ENCODE measurements at regions not wholly inside any gene's neighbourhood (a gene's known extent, or its start where the extent isn't known, plus 50 kb on each side); places are given as distances from the start of the nearest gene placed in this dataset.

- TF ChIP-seq, protein P1, sequence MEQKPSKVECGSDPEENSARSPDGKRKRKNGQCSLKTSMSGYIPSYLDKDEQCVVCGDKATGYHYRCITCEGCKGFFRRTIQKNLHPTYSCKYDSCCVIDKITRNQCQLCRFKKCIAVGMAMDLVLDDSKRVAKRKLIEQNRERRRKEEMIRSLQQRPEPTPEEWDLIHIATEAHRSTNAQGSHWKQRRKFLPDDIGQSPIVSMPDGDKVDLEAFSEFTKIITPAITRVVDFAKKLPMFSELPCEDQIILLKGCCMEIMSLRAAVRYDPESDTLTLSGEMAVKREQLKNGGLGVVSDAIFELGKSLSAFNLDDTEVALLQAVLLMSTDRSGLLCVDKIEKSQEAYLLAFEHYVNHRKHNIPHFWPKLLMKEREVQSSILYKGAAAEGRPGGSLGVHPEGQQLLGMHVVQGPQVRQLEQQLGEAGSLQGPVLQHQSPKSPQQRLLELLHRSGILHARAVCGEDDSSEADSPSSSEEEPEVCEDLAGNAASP (CRISPR knock-in tag; IDR thresholded peaks at IDR 0.05; ENCODE audit: borderline replicate concordance): no peak
- TF ChIP-seq ZNF557 (CRISPR knock-in tag; IDR thresholded peaks at IDR 0.05) (no peak), E2F5 (CRISPR knock-in tag; conservative IDR thresholded peaks at IDR 0.05) (no peak), MED13 (CRISPR knock-in tag; IDR thresholded peaks at IDR 0.05) (no peak), GATAD1 (CRISPR knock-in tag; IDR thresholded peaks at IDR 0.05) (no peak), ZFP90 (CRISPR knock-in tag; IDR thresholded peaks at IDR 0.05; ENCODE audit: borderline replicate concordance) (no peak), GFI1 (CRISPR knock-in tag; IDR thresholded peaks at IDR 0.05; ENCODE audit: borderline replicate concordance) (no peak), RXRA (CRISPR knock-in tag; IDR thresholded peaks at IDR 0.05) (peak; percentile 15; the same call in 1 of the 2 replicates), HINFP (CRISPR knock-in tag; IDR thresholded peaks at IDR 0.05; ENCODE audit: low read depth) (no peak), TSC22D2 (CRISPR knock-in tag; IDR thresholded peaks at IDR 0.05; ENCODE audit: borderline replicate concordance) (no peak), NR2F6 (IDR thresholded peaks at IDR 0.05) (no peak), NR2F6 (CRISPR knock-in tag; IDR thresholded peaks at IDR 0.05) (peak; percentile 68; the same call in 1 of the 2 replicates), MTF1 (CRISPR knock-in tag; IDR thresholded peaks at IDR 0.05) (no peak), PTBP1 (IDR thresholded peaks at IDR 0.05; ENCODE audit: low read depth, low read length, poor library complexity, severe bottlenecking) (no peak), SSRP1 (CRISPR knock-in tag; IDR thresholded peaks at IDR 0.05) (no peak), HDAC1 (CRISPR knock-in tag; IDR thresholded peaks at IDR 0.05) (0 out of 2 replicates have a peak, but pooled peaks have one; percentile 28), HMG20A (CRISPR knock-in tag; IDR thresholded peaks at IDR 0.05; ENCODE audit: borderline replicate concordance) (peak; percentile 56; the same call in 1 of the 2 replicates), HCFC1 (IDR thresholded peaks at IDR 0.05; ENCODE audit: low read depth, low read length) (no peak), RFX3 (CRISPR knock-in tag; IDR thresholded peaks at IDR 0.05) (no peak)
- TF ChIP-seq, protein P2, sequence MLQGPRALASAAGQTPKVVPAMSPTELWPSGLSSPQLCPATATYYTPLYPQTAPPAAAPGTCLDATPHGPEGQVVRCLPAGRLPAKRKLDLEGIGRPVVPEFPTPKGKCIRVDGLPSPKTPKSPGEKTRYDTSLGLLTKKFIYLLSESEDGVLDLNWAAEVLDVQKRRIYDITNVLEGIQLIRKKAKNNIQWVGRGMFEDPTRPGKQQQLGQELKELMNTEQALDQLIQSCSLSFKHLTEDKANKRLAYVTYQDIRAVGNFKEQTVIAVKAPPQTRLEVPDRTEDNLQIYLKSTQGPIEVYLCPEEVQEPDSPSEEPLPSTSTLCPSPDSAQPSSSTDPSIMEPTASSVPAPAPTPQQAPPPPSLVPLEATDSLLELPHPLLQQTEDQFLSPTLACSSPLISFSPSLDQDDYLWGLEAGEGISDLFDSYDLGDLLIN (CRISPR knock-in tag; IDR thresholded peaks at IDR 0.05; ENCODE audit: borderline replicate concordance): no peak
- TF ChIP-seq, protein P3, sequence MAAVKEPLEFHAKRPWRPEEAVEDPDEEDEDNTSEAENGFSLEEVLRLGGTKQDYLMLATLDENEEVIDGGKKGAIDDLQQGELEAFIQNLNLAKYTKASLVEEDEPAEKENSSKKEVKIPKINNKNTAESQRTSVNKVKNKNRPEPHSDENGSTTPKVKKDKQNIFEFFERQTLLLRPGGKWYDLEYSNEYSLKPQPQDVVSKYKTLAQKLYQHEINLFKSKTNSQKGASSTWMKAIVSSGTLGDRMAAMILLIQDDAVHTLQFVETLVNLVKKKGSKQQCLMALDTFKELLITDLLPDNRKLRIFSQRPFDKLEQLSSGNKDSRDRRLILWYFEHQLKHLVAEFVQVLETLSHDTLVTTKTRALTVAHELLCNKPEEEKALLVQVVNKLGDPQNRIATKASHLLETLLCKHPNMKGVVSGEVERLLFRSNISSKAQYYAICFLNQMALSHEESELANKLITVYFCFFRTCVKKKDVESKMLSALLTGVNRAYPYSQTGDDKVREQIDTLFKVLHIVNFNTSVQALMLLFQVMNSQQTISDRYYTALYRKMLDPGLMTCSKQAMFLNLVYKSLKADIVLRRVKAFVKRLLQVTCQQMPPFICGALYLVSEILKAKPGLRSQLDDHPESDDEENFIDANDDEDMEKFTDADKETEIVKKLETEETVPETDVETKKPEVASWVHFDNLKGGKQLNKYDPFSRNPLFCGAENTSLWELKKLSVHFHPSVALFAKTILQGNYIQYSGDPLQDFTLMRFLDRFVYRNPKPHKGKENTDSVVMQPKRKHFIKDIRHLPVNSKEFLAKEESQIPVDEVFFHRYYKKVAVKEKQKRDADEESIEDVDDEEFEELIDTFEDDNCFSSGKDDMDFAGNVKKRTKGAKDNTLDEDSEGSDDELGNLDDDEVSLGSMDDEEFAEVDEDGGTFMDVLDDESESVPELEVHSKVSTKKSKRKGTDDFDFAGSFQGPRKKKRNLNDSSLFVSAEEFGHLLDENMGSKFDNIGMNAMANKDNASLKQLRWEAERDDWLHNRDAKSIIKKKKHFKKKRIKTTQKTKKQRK (IDR thresholded peaks at IDR 0.05; ENCODE audit: low read length): no peak
Observed at GRCh38 chr17:77508047-77508715, 367.4 kb downstream of the SEC14L1 start (continued).

Measured in HepG2 (cell line).